H1 (cell line): ENCODE measurements at regions not wholly inside any gene's neighbourhood (a gene's known extent, or its start where the extent isn't known, plus 50 kb on each side); places are given as distances from the start of the nearest gene placed in this dataset.

Experiments
- CTCF ChIA-PET: fragments of 300-600 bp; sonication (Branson Sonifier 250); formaldehyde crosslinking; loops from one replicate; lab custom pipeline; 2021; ENCODE audit not compliant: partially characterized antibody; lab: Charles Lee
- POLR2A ChIA-PET: fragments of 300-600 bp; sonication (Branson Sonifier 250); formaldehyde crosslinking; loops from one replicate; lab custom pipeline; 2021; ENCODE audit warnings: inconsistent platforms; ENCODE audit not compliant: partially characterized antibody; lab: Charles Lee
- DNase-seq, 2 experiments: peaks; one replicate each; pipeline versions ENCODE4 v3.0.0 to v3.0.0-alpha.2; 2010 to 2022; ENCODE audit warnings: low spot score in 2 of 2, low read depth in 1 of 2, mixed read lengths in 1 of 2
- FAIRE-seq: peaks from 2 replicates; lab custom pipeline; 2011; peaks lifted over from hg19 to GRCh38; lab: Jason Lieb, UNC
- H2AFZ ChIP-seq: 2 replicates; pipeline ENCODE4 v1.8.1; 2012; ENCODE audit warnings: low read length, inconsistent platforms
- H2AK5ac ChIP-seq: 2 replicates; pipeline ENCODE4 v1.6.1; 2013; ENCODE audit warnings: low read depth, low read length
- H2BK120ac ChIP-seq: replicated peaks from 2 replicates; pipeline ENCODE3; 2013; ENCODE audit warnings: low read depth, low read length, inconsistent platforms
- H2BK12ac ChIP-seq: 2 replicates; pipeline ENCODE4 v1.6.1; 2013; ENCODE audit warnings: low read depth, low read length
- H2BK15ac ChIP-seq: 2 replicates; pipeline ENCODE4 v1.6.1; 2013; ENCODE audit warnings: low read length
- H2BK20ac ChIP-seq: 2 replicates; pipeline ENCODE4 v1.6.1; 2013; ENCODE audit warnings: low read length
- H2BK5ac ChIP-seq: 2 replicates; pipeline ENCODE4 v1.6.1; 2013; ENCODE audit warnings: low read depth, low read length
- H3K14ac ChIP-seq: 2 replicates; pipeline ENCODE4 v1.6.1; 2013; ENCODE audit warnings: inconsistent platforms; ENCODE audit not compliant: insufficient read length
- H3K18ac ChIP-seq: 2 replicates; pipeline ENCODE4 v1.6.1; 2013; ENCODE audit warnings: low read length; ENCODE audit errors: extremely low read depth
- H3K23ac ChIP-seq: 2 replicates; pipeline ENCODE4 v1.6.1; 2013; ENCODE audit warnings: inconsistent platforms; ENCODE audit not compliant: insufficient read length
- H3K23me2 ChIP-seq: 2 replicates; pipeline ENCODE4 v1.6.1; 2013; ENCODE audit warnings: low read depth, low read length
- H3K27ac ChIP-seq: 2 replicates; pipeline ENCODE4 v1.6.1; 2011; ENCODE audit warnings: low read depth, low read length, inconsistent platforms
- H3K27me3 ChIP-seq, 4 experiments: replicated peaks in 1 of 4; 1 replicate in 1 of 4; 2 replicates in 3 of 4; pipeline versions ENCODE4 v1.6.1 to v1.8.1; 2011 to 2013; ENCODE audit warnings: low read length in 3 of 4, mild to moderate bottlenecking in 3 of 4, inconsistent platforms in 2 of 4, mixed read lengths in 2 of 4, moderate library complexity in 1 of 4; ENCODE audit not compliant: control insufficient read depth in 3 of 4, insufficient read depth in 3 of 4; ENCODE audit errors: extremely low read depth in 1 of 4
- H3K36me3 ChIP-seq, 4 experiments: 2 replicates each; pipeline versions ENCODE4 v1.6.1 to v1.8.1; 2011 to 2013; ENCODE audit warnings: mild to moderate bottlenecking in 4 of 4, low read length in 3 of 4, moderate library complexity in 2 of 4, control low read depth in 1 of 4, inconsistent platforms in 1 of 4; ENCODE audit not compliant: insufficient read depth in 4 of 4, control insufficient read depth in 2 of 4
- H3K4ac ChIP-seq: replicated peaks from 2 replicates; pipeline ENCODE3; 2013; ENCODE audit warnings: low read length, low read depth, mixed read lengths, inconsistent platforms; ENCODE audit not compliant: insufficient read length
- H3K4me1 ChIP-seq, 4 experiments: replicated peaks in 1 of 4; 1 replicate in 1 of 4; 2 replicates in 3 of 4; pipeline versions ENCODE4 v1.6.1 to v1.8.1; 2011 to 2013; ENCODE audit warnings: low read length in 3 of 4, inconsistent platforms in 2 of 4, mixed read lengths in 1 of 4; ENCODE audit not compliant: insufficient read depth in 4 of 4, control insufficient read depth in 3 of 4
- H3K4me2 ChIP-seq, 2 experiments: 2 replicates each; pipeline versions ENCODE4 v1.6.1 to v1.8.1; 2011 to 2013; ENCODE audit warnings: low read depth in 2 of 2, low read length in 2 of 2, control low read depth in 1 of 2, inconsistent platforms in 1 of 2, mild to moderate bottlenecking in 1 of 2; ENCODE audit not compliant: insufficient read depth in 1 of 2
- H3K4me3 ChIP-seq, 4 experiments: fragments of 200-600, 300-600 bp in 1 of 4; sonication (generic), shearing (Covaris generic), sonication (Bioruptor Twin) in 1 of 4; 2 replicates each; pipeline versions ENCODE4 v1.5.1 to v1.8.1; 2011 to 2016; ENCODE audit warnings: low read length in 4 of 4, low read depth in 3 of 4, control low read depth in 2 of 4, inconsistent platforms in 2 of 4, mild to moderate bottlenecking in 2 of 4, mixed read lengths in 1 of 4, moderate library complexity in 1 of 4; ENCODE audit not compliant: insufficient read depth in 2 of 4; ENCODE audit errors: extremely low read depth in 1 of 4
- H3K56ac ChIP-seq: replicated peaks from 2 replicates; pipeline ENCODE3; 2013; ENCODE audit warnings: low read depth, mild to moderate bottlenecking, mixed read lengths, low read length, inconsistent platforms; ENCODE audit not compliant: insufficient read length
- H3K79me1 ChIP-seq: 2 replicates; pipeline ENCODE4 v1.6.1; 2013; ENCODE audit warnings: low read depth, low read length, control low read depth
- H3K79me2 ChIP-seq, 2 experiments: 2 replicates each; pipeline versions ENCODE4 v1.6.1 to v1.8.1; 2012 to 2013; ENCODE audit warnings: low read length in 2 of 2, mild to moderate bottlenecking in 2 of 2, inconsistent platforms in 1 of 2; ENCODE audit not compliant: insufficient read depth in 2 of 2, control insufficient read depth in 1 of 2
- H3K9ac ChIP-seq, 4 experiments: replicated peaks in 1 of 4; 1 replicate in 1 of 4; 2 replicates in 3 of 4; pipeline versions ENCODE4 v1.6.1 to v1.8.1; 2011 to 2013; ENCODE audit warnings: low read depth in 3 of 4, low read length in 3 of 4, control low read depth in 2 of 4, mild to moderate bottlenecking in 2 of 4, moderate library complexity in 2 of 4, inconsistent platforms in 1 of 4; ENCODE audit errors: extremely low read depth in 1 of 4
- H3K9me3 ChIP-seq, 2 experiments: 2 replicates each; pipeline versions ENCODE4 v1.6.1 to v1.8.1; 2012 to 2013; ENCODE audit warnings: mild to moderate bottlenecking in 2 of 2, moderate library complexity in 2 of 2, control low read depth in 1 of 2, inconsistent platforms in 1 of 2, low read depth in 1 of 2, low read length in 1 of 2, mixed read lengths in 1 of 2; ENCODE audit not compliant: insufficient read depth in 2 of 2
- H4K20me1 ChIP-seq, 2 experiments: replicated peaks in 1 of 2; 2 replicates each; pipeline versions ENCODE3 to v1.8.1; 2011 to 2013; ENCODE audit warnings: inconsistent platforms in 2 of 2, low read length in 2 of 2, mild to moderate bottlenecking in 1 of 2; ENCODE audit not compliant: insufficient read depth in 2 of 2, control insufficient read depth in 1 of 2
- H4K5ac ChIP-seq: 2 replicates; pipeline ENCODE4 v1.6.1; 2013; ENCODE audit warnings: low read length, low read depth, mixed read lengths, inconsistent platforms; ENCODE audit not compliant: insufficient read length
- H4K8ac ChIP-seq: 2 replicates; pipeline ENCODE4 v1.8.0; 2013; ENCODE audit warnings: mild to moderate bottlenecking, moderate library complexity, low read length, inconsistent platforms; ENCODE audit not compliant: insufficient read depth; ENCODE audit errors: extremely low read depth
- H4K91ac ChIP-seq: replicated peaks from 2 replicates; pipeline ENCODE3; 2013; ENCODE audit warnings: low read length, mixed read lengths, inconsistent platforms; ENCODE audit not compliant: insufficient read length
- E2F6 ChIP-seq: IDR thresholded peaks from 2 replicates; pipeline ENCODE4 v1.6.1; 2012; ENCODE audit warnings: inconsistent platforms
- EZH2 ChIP-seq: fragments of 200-600 bp; sonication (generic); IDR thresholded peaks from 2 replicates; pipeline ENCODE4 v1.7.1; 2012; ENCODE audit warnings: low read depth, mild to moderate bottlenecking, moderate library complexity, low read length, inconsistent platforms; ENCODE audit not compliant: severe bottlenecking
- KDM1A ChIP-seq: fragments of 200-600, 300-600 bp; sonication (generic); IDR thresholded peaks from 2 replicates; pipeline ENCODE4 v1.7.1; 2016; ENCODE audit warnings: mild to moderate bottlenecking, low read length, borderline replicate concordance
- RAD21 ChIP-seq, 2 experiments: IDR thresholded peaks in 1 of 2; conservative IDR thresholded peaks in 1 of 2; 2 replicates each; pipeline ENCODE4 v1.6.1; 2011; ENCODE audit warnings: low read depth in 2 of 2, low read length in 2 of 2, improper control_type of control experiment in 1 of 2, inconsistent platforms in 1 of 2, mild to moderate bottlenecking in 1 of 2, moderate library complexity in 1 of 2
- RBBP5 ChIP-seq: IDR thresholded peaks from 2 replicates; pipeline ENCODE4 v1.7.1; 2012; ENCODE audit warnings: low read depth, mild to moderate bottlenecking, inconsistent platforms, low read length, moderate library complexity, borderline replicate concordance
- TCF12 ChIP-seq: IDR thresholded peaks from 2 replicates; pipeline ENCODE4 v1.6.1; 2011; ENCODE audit warnings: low read depth, mild to moderate bottlenecking, low read length
- WGBS, 2 experiments: shearing (Covaris generic) in 1 of 2; methylation state at CpG; one replicate each; pipeline versions ENCODE4 v1.1.6 to v1.1.7; 2013 to 2015; ENCODE audit warnings: low lambda C conversion rate in 2 of 2, mixed read lengths in 2 of 2, inconsistent platforms in 1 of 2, low coverage in 1 of 2, missing lambda C conversion rate in 1 of 2; ENCODE audit not compliant: insufficient replicate concordance in 2 of 2, insufficient coverage in 1 of 2, insufficient read length in 1 of 2; ENCODE audit errors: extremely low coverage in 1 of 2, missing lambda C conversion rate in 1 of 2; 5-methylcytosine and 5-hydroxymethylcytosine counted together
- TF ChIP-seq, protein P1 (sequence below), 3 experiments: IDR thresholded peaks; 1 replicate in 2 of 3; 2 replicates in 1 of 3; pipeline versions ENCODE4 v1.5.1 to v1.6.1; 2011; ENCODE audit warnings: low read length in 3 of 3, mild to moderate bottlenecking in 3 of 3, inconsistent platforms in 2 of 3, low read depth in 1 of 3, moderate library complexity in 1 of 3; ENCODE audit not compliant: insufficient read depth in 1 of 3; ENCODE audit errors: control extremely low read depth in 1 of 3

DNA sequence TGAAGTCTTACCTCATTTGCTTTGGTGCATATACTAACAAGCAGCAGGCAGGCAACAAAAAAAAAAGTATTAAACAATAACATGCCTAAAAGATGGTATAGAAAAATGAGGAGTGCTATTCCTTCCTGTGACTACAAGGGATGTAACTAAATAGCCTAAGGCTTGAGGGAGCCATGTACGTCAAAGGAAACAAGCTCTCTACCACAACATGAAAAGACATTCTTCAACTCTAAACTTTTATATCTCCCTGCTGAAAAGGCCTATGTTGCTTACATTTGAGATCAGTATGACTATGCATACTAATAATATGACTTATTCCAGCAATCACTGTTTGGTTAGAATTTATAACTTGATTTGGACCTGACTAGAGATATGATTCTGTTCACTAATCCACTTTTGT is 347.9 kb downstream of the ADCYAP1 start:
- no peak overlapping the region for H3K18ac ChIP-seq
- no peak overlapping the region for H3K4me3 ChIP-seq
- no peak overlapping the region for H2BK5ac ChIP-seq
- no peak overlapping the region for H3K4me2 ChIP-seq
- FAIRE-seq (no peak), DNase-seq (no peak)
- no peak overlapping the region for H4K91ac ChIP-seq
- no peak overlapping the region for H2AFZ ChIP-seq
- H2BK20ac ChIP-seq: no peak overlapping the region
- H3K9ac ChIP-seq: no peak overlapping the region
- no peaks in the 10 kb centered on the region for H3K23me2 ChIP-seq
- H3K23ac ChIP-seq: no peak overlapping the region
- H3K36me3 ChIP-seq: no peaks in the 10 kb centered on the region
- 92% methylated on average over 1 of the region's 1 CpG; no CpG with 5 or more reads in 1 of the 2 experiments for WGBS, 2 experiments
- no peak overlapping the region for H3K14ac ChIP-seq
- no peak overlapping the region for H4K8ac ChIP-seq
- POLR2A ChIA-PET: interaction anchor here (0.7 kb wide), 1 partner anchor 680 kb away, joined by 4 read pairs; no protein-coding TSS in a partner anchor
- no peaks in the 10 kb centered on the region for H3K27me3 ChIP-seq
- no peaks in the 10 kb centered on the region for H4K20me1 ChIP-seq
- no peak overlapping the region for H3K56ac ChIP-seq
- no peak overlapping the region for H2BK12ac ChIP-seq
- no peak overlapping the region for H2BK120ac ChIP-seq
- no peak overlapping the region for H2BK15ac ChIP-seq
- H3K9me3 ChIP-seq: no peaks in the 10 kb centered on the region
- H3K4me1 ChIP-seq: no peaks in the 10 kb centered on the region
- no peak overlapping the region for H3K4ac ChIP-seq
- H3K79me1 ChIP-seq: no peaks in the 10 kb centered on the region
- H3K79me2 ChIP-seq: no peaks in the 10 kb centered on the region
- CTCF ChIA-PET: interaction anchor here (0.5 to 1.9 kb wide), 3 partner anchors 43 to 379 kb away, joined by 3 to 4 read pairs (median 3); partner anchors contain the start of gene ADCYAP1
- no peak overlapping the region for H2AK5ac ChIP-seq
- H4K5ac ChIP-seq: no peak overlapping the region
- no peak overlapping the region for H3K27ac ChIP-seq
- TF ChIP-seq, protein P1, sequence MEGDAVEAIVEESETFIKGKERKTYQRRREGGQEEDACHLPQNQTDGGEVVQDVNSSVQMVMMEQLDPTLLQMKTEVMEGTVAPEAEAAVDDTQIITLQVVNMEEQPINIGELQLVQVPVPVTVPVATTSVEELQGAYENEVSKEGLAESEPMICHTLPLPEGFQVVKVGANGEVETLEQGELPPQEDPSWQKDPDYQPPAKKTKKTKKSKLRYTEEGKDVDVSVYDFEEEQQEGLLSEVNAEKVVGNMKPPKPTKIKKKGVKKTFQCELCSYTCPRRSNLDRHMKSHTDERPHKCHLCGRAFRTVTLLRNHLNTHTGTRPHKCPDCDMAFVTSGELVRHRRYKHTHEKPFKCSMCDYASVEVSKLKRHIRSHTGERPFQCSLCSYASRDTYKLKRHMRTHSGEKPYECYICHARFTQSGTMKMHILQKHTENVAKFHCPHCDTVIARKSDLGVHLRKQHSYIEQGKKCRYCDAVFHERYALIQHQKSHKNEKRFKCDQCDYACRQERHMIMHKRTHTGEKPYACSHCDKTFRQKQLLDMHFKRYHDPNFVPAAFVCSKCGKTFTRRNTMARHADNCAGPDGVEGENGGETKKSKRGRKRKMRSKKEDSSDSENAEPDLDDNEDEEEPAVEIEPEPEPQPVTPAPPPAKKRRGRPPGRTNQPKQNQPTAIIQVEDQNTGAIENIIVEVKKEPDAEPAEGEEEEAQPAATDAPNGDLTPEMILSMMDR (IDR thresholded peaks at IDR 0.05; ENCODE audit: control extremely low read depth in 1 of 3, insufficient read depth in 1 of 3, low read depth in 1 of 3, low read length in 3 of 3): no peak
- TF ChIP-seq RBBP5 (no peak), TCF12 (no peak), RAD21 (IDR thresholded peaks at IDR 0.05 in 1 of 2, conservative IDR thresholded peaks at IDR 0.05 in 1 of 2; ENCODE audit: low read depth in 2 of 2, low read length in 2 of 2) (no peak), KDM1A (no peak), EZH2 (no peak), E2F6 (no peak)
